HEK293 (cell line): ENCODE measurements at regions not wholly inside any gene's neighbourhood (a gene's known extent, or its start where the extent isn't known, plus 50 kb on each side); places are given as distances from the start of the nearest gene placed in this dataset.

Experiments
- CTCF ChIA-PET: fragments of 350-600 bp; formaldehyde crosslinking; extraction: SDS; loops from one replicate; lab custom pipeline; 2021; ENCODE audit warnings: antibody characterized with exemption; lab: Yijun Ruan, JAX
- POLR2A ChIA-PET: fragments of 300-600 bp; formaldehyde crosslinking; extraction: SDS; loops from one replicate; lab custom pipeline; 2020; ENCODE audit warnings: antibody characterized with exemption, inconsistent platforms; lab: Yijun Ruan, JAX
- H3K27ac ChIP-seq: fragments of 200-500 bp; sonication (Bioruptor generic); 2 replicates; pipeline ENCODE4 v1.5.1; 2014; ENCODE audit warnings: low read depth, low read length, control low read depth, inconsistent platforms; ENCODE audit errors: extremely low read depth
- H3K36me3 ChIP-seq, 2 experiments: fragments of 200-500 bp in 1 of 2; sonication (Bioruptor generic) in 1 of 2; 1 replicate in 1 of 2; 2 replicates in 1 of 2; pipeline ENCODE4 v1.5.1; 2014 to 2017; ENCODE audit warnings: inconsistent platforms in 2 of 2, low read length in 2 of 2; ENCODE audit not compliant: control insufficient read depth in 2 of 2, insufficient read depth in 1 of 2
- H3K4me1 ChIP-seq: fragments of 200-500 bp; sonication (Bioruptor generic); 2 replicates; pipeline ENCODE4 v1.5.1; 2014; ENCODE audit warnings: mild to moderate bottlenecking, low read length, inconsistent platforms; ENCODE audit not compliant: control insufficient read depth, insufficient read depth
- H3K4me3 ChIP-seq: 2 replicates; pipeline ENCODE4 v1.5.1; 2011; ENCODE audit warnings: low read depth, mild to moderate bottlenecking, control low read depth, low read length, moderate library complexity
- H3K9me3 ChIP-seq: fragments of 200-500 bp; sonication (Bioruptor generic); 2 replicates; pipeline ENCODE4 v1.5.1; 2014; ENCODE audit warnings: low read depth, low read length, inconsistent platforms; ENCODE audit not compliant: control insufficient read depth, insufficient read depth
- GFI1B ChIP-seq: fragments of 450-650 bp; formaldehyde crosslinking; IDR thresholded peaks from 2 replicates; pipeline ENCODE4 v1.5.1; 2016; ENCODE audit warnings: missing biosample characterization, missing genetic modification characterization
- GLI4 ChIP-seq: fragments of 450-650 bp; formaldehyde crosslinking; IDR thresholded peaks from 2 replicates; pipeline ENCODE4 v1.5.1; 2016; ENCODE audit warnings: missing biosample characterization, missing genetic modification characterization
- HOXC10 ChIP-seq: sonication (generic); formaldehyde crosslinking; IDR thresholded peaks from 2 replicates; pipeline ENCODE4 v1.8.1; 2023; ENCODE audit warnings: mild to moderate bottlenecking, missing genetic modification reagents
- KLF8 ChIP-seq: fragments of 450-650 bp; formaldehyde crosslinking; IDR thresholded peaks from 2 replicates; pipeline ENCODE4 v1.5.1; 2016; ENCODE audit warnings: missing biosample characterization, missing genetic modification characterization
- MYNN ChIP-seq: fragments of 450-650 bp; formaldehyde crosslinking; IDR thresholded peaks from 2 replicates; pipeline ENCODE4 v1.5.1; 2016; ENCODE audit warnings: missing biosample characterization, missing genetic modification characterization, borderline replicate concordance
- YY2 ChIP-seq: fragments of 450-650 bp; formaldehyde crosslinking; IDR thresholded peaks from 2 replicates; pipeline ENCODE4 v1.5.1; 2016; ENCODE audit warnings: missing biosample characterization, missing genetic modification characterization
- ZFP69B ChIP-seq: fragments of 450-650 bp; formaldehyde crosslinking; IDR thresholded peaks from 2 replicates; pipeline ENCODE4 v1.5.1; 2016; ENCODE audit warnings: missing biosample characterization, missing genetic modification characterization
- ZNF133 ChIP-seq: fragments of 450-650 bp; formaldehyde crosslinking; IDR thresholded peaks from 2 replicates; pipeline ENCODE4 v1.5.1; 2016; ENCODE audit warnings: missing biosample characterization, missing genetic modification characterization
- ZNF140 ChIP-seq: fragments of 450-650 bp; formaldehyde crosslinking; IDR thresholded peaks from 2 replicates; pipeline ENCODE4 v1.5.1; 2016; ENCODE audit warnings: missing biosample characterization, missing genetic modification characterization
- ZNF169 ChIP-seq: fragments of 450-650 bp; formaldehyde crosslinking; IDR thresholded peaks from 2 replicates; pipeline ENCODE4 v1.5.1; 2016; ENCODE audit warnings: missing biosample characterization, missing genetic modification characterization
- ZNF175 ChIP-seq: fragments of 450-650 bp; formaldehyde crosslinking; IDR thresholded peaks from 2 replicates; pipeline ENCODE4 v1.5.1; 2016; ENCODE audit warnings: missing biosample characterization, missing genetic modification characterization
- ZNF335 ChIP-seq: fragments of 450-650 bp; formaldehyde crosslinking; conservative IDR thresholded peaks from 2 replicates; pipeline ENCODE4 v1.5.1; 2016; ENCODE audit warnings: missing biosample characterization, missing genetic modification characterization
- ZNF501 ChIP-seq: fragments of 450-650 bp; formaldehyde crosslinking; IDR thresholded peaks from 2 replicates; pipeline ENCODE4 v1.5.1; 2016; ENCODE audit warnings: missing biosample characterization, missing genetic modification characterization
- ZNF530 ChIP-seq: fragments of 450-650 bp; formaldehyde crosslinking; IDR thresholded peaks from 2 replicates; pipeline ENCODE4 v1.5.1; 2016; ENCODE audit warnings: low read depth, missing biosample characterization, missing genetic modification characterization
- ZNF624 ChIP-seq: fragments of 450-650 bp; formaldehyde crosslinking; IDR thresholded peaks from 2 replicates; pipeline ENCODE4 v1.5.1; 2017; ENCODE audit warnings: missing biosample characterization, missing genetic modification characterization
- ZNF830 ChIP-seq: fragments of 450-650 bp; IDR thresholded peaks from 2 replicates; pipeline ENCODE4 v1.5.0; 2018; ENCODE audit warnings: missing biosample characterization, missing genetic modification characterization, low read depth, mild to moderate bottlenecking, moderate library complexity
- TF ChIP-seq, protein P1 (sequence below): fragments of 450-650 bp; formaldehyde crosslinking; IDR thresholded peaks from 2 replicates; pipeline ENCODE4 v1.5.1; 2016; ENCODE audit warnings: missing biosample characterization, missing genetic modification characterization
- TF ChIP-seq, protein P2 (sequence below): fragments of 450-650 bp; formaldehyde crosslinking; IDR thresholded peaks from 2 replicates; pipeline ENCODE4 v1.5.1; 2016; ENCODE audit warnings: missing biosample characterization, missing genetic modification characterization
- TF ChIP-seq, protein P3 (sequence below): fragments of 450-650 bp; formaldehyde crosslinking; IDR thresholded peaks from 2 replicates; pipeline ENCODE4 v1.5.1; 2016; ENCODE audit warnings: missing biosample characterization, missing genetic modification characterization, borderline replicate concordance
- TF ChIP-seq, protein P4 (sequence below): fragments of 450-650 bp; formaldehyde crosslinking; IDR thresholded peaks from 2 replicates; pipeline ENCODE4 v1.5.1; 2016; ENCODE audit warnings: missing biosample characterization, missing genetic modification characterization
- TF ChIP-seq, protein P5 (sequence below): fragments of 450-650 bp; formaldehyde crosslinking; IDR thresholded peaks from 2 replicates; pipeline ENCODE4 v1.5.1; 2017; ENCODE audit warnings: missing biosample characterization, missing genetic modification characterization

DNA sequence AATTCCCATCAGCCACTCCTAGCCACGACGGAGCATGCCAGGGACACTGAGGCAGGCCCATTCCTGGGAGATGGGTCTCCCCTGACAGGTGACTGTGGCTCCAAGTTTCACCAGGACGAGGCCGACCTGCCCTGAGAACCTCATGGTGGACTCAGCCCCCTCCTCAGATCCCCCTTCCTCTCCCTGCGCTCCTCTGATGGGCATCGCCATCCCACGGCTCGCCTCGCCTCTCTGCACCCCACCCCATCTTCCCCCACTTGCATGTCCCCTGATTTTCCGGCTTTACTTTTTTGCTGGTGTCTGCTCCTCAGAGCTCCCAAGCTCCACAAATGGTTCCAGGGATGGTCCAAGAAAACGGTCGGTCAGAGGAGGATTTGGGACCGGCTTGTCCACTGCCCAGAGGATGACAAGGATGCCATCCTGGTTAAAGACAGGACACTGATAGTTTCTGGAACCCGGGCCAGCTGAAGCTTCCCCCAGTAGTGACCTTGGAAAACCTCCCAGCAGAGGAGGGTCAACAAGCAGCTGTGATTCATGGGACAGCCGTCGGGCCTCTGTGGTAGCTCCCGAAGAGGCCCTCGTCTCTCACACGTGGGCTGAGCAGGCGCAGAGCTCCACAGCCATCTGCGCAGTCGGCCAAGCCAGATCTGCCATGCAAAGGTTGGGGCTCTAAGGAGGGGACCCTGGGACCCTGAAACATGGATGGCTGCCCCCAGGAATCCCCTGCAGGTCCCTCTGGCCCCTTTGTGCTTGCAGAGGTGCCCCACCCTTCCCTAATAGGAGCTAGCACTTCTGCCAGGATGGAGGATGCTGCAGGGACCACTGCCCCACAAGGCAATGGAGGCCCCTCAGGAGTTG lies 87.8 kb upstream of the SLC66A3 start:
- TF ChIP-seq, protein P1, sequence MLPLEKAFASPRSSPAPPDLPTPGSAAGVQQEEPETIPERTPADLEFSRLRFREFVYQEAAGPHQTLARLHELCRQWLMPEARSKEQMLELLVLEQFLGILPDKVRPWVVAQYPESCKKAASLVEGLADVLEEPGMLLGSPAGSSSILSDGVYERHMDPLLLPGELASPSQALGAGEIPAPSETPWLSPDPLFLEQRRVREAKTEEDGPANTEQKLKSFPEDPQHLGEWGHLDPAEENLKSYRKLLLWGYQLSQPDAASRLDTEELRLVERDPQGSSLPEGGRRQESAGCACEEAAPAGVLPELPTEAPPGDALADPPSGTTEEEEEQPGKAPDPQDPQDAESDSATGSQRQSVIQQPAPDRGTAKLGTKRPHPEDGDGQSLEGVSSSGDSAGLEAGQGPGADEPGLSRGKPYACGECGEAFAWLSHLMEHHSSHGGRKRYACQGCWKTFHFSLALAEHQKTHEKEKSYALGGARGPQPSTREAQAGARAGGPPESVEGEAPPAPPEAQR (tag by site-specific recombination) = no peak
- TF ChIP-seq GFI1B (tag by site-specific recombination) (no peak), ZNF530 (tag by site-specific recombination) (no peak), YY2 (tag by site-specific recombination) (no peak), ZNF335 (tag by site-specific recombination) (no peak), ZNF624 (tag by site-specific recombination) (no peak), ZNF169 (tag by site-specific recombination) (no peak), ZFP69B (tag by site-specific recombination) (no peak), KLF8 (tag by site-specific recombination) (no peak), HOXC10 (CRISPR knock-in tag) (no peak), ZNF133 (no peak), ZNF175 (tag by site-specific recombination) (no peak)
- TF ChIP-seq, protein P2, sequence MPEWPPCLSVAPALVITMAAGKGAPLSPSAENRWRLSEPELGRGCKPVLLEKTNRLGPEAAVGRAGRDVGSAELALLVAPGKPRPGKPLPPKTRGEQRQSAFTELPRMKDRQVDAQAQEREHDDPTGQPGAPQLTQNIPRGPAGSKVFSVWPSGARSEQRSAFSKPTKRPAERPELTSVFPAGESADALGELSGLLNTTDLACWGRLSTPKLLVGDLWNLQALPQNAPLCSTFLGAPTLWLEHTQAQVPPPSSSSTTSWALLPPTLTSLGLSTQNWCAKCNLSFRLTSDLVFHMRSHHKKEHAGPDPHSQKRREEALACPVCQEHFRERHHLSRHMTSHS (tag by site-specific recombination) = no peak
- TF ChIP-seq, protein P3, sequence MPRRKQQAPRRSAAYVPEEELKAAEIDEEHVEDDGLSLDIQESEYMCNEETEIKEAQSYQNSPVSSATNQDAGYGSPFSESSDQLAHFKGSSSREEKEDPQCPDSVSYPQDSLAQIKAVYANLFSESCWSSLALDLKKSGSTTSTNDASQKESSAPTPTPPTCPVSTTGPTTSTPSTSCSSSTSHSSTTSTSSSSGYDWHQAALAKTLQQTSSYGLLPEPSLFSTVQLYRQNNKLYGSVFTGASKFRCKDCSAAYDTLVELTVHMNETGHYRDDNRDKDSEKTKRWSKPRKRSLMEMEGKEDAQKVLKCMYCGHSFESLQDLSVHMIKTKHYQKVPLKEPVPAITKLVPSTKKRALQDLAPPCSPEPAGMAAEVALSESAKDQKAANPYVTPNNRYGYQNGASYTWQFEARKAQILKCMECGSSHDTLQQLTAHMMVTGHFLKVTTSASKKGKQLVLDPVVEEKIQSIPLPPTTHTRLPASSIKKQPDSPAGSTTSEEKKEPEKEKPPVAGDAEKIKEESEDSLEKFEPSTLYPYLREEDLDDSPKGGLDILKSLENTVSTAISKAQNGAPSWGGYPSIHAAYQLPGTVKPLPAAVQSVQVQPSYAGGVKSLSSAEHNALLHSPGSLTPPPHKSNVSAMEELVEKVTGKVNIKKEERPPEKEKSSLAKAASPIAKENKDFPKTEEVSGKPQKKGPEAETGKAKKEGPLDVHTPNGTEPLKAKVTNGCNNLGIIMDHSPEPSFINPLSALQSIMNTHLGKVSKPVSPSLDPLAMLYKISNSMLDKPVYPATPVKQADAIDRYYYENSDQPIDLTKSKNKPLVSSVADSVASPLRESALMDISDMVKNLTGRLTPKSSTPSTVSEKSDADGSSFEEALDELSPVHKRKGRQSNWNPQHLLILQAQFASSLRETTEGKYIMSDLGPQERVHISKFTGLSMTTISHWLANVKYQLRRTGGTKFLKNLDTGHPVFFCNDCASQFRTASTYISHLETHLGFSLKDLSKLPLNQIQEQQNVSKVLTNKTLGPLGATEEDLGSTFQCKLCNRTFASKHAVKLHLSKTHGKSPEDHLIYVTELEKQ (tag by site-specific recombination) = no peak
- TF ChIP-seq, protein P4, sequence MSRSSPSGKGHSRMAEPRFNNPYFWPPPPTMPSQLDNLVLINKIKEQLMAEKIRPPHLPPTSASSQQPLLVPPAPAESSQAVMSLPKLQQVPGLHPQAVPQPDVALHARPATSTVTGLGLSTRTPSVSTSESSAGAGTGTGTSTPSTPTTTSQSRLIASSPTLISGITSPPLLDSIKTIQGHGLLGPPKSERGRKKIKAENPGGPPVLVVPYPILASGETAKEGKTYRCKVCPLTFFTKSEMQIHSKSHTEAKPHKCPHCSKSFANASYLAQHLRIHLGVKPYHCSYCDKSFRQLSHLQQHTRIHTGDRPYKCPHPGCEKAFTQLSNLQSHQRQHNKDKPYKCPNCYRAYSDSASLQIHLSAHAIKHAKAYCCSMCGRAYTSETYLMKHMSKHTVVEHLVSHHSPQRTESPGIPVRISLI (tag by site-specific recombination) = no peak
- Histone ChIP-seq H3K4me3 (no peak overlapping the region), H3K4me1 (no peaks in the 10 kb centered on the region), H3K36me3 (no peaks in the 10 kb centered on the region), H3K9me3 (no peaks in the 10 kb centered on the region), H3K27ac (no peak overlapping the region)
- CTCF ChIA-PET = no interaction called here
- POLR2A ChIA-PET = no interaction called here

DNA sequence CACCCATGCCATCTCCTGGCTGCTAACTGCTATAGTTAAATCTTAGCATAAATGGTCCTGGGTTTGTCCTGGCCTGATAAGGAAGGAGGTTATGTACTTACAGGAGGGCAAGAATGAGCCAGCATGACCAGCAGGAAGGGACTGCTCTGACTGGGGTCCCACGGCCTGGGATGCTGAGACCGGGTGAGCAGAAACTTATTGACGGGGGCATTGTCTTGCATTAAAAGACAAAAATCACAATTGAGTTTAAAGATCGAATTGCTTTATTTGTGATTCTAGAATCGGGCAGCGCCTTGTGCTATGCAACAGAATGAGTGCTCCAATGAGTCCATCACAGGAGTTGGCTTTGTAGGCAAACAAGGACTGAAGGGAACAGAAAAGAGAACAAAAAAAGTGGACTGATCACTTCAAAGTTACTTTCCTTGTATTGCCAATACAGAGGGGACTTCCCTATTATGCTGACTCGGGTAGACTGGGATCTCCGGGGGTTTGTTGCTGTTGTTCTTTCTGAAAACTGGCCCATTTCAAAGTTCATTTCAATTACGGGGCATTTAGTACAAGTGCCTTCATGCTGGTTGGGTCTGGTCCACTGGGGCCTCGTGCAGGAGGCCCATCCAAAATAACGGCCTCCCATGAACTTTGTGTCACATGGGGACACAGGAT lies 87.1 kb upstream of the SLC66A3 start:
- Histone ChIP-seq H3K4me3 (no peak overlapping the region), H3K36me3 (no peaks in the 10 kb centered on the region), H3K4me1 (no peaks in the 10 kb centered on the region), H3K9me3 (no peaks in the 10 kb centered on the region)
- ChIA-PET POLR2A (no interaction called here), CTCF (no interaction called here)
- TF ChIP-seq ZNF830 (tag by site-specific recombination) = no peak
- TF ChIP-seq, protein P5, sequence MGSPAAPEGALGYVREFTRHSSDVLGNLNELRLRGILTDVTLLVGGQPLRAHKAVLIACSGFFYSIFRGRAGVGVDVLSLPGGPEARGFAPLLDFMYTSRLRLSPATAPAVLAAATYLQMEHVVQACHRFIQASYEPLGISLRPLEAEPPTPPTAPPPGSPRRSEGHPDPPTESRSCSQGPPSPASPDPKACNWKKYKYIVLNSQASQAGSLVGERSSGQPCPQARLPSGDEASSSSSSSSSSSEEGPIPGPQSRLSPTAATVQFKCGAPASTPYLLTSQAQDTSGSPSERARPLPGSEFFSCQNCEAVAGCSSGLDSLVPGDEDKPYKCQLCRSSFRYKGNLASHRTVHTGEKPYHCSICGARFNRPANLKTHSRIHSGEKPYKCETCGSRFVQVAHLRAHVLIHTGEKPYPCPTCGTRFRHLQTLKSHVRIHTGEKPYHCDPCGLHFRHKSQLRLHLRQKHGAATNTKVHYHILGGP = no peak
- no peak for TF ChIP-seq GLI4
- TF ChIP-seq ZNF140 (tag by site-specific recombination) = no peak
- no peak for TF ChIP-seq ZNF501
- no peak for TF ChIP-seq MYNN (tag by site-specific recombination)
- TF ChIP-seq KLF8 (tag by site-specific recombination) = no peak
- TF ChIP-seq, all 188 proteins: peak for 0
- no peak overlapping the region for H3K27ac ChIP-seq
